PC-3 (cell line): ENCODE measurements at regions not wholly inside any gene's neighbourhood (a gene's known extent, or its start where the extent isn't known, plus 50 kb on each side); places are given as distances from the start of the nearest gene placed in this dataset.
A peak's percentile ranks its signal among the peaks of the same experiment; 100 is the strongest.

Source experiments
- ATAC-seq: fragments of 200-7000 bp; cut with Tn5 transposase; 2 replicates; pipeline ENCODE4 v1.9.1; 2020; ENCODE audit warnings: mild to moderate bottlenecking, moderate library complexity
- BruUV-seq: library from RNA; stranded (reverse); fragments of 400-500 nt; replicated peaks from 2 replicates; lab custom pipeline; 2021; lab: Mats Ljungman, UMichigan
- CTCF ChIA-PET: fragments of 300-600 bp; sonication (Branson Sonifier 250); formaldehyde crosslinking; loops from one replicate; lab custom pipeline; 2022; ENCODE audit warnings: antibody characterized with exemption; lab: Charles Lee
- POLR2A ChIA-PET: fragments of 300-600 bp; sonication (Branson Sonifier 250); formaldehyde crosslinking; loops from one replicate; lab custom pipeline; 2022; ENCODE audit warnings: antibody characterized with exemption; ENCODE audit not compliant: unreplicated experiment; lab: Charles Lee
- DNase-seq: peaks from one replicate; pipeline ENCODE4 v3.0.0-alpha.2; 2015
- H2AFZ ChIP-seq: fragments of 300-600 bp; sonication (generic); 2 replicates; pipeline ENCODE4 v1.6.0; 2016; ENCODE audit warnings: antibody characterized with exemption, low read length
- H3F3A ChIP-seq: fragments of 300-600 bp; sonication (generic); one replicate; pipeline ENCODE4 v1.6.0; 2017; ENCODE audit warnings: antibody characterized with exemption, low read length, control low read depth, mild to moderate bottlenecking; ENCODE audit not compliant: unreplicated experiment
- H3K27ac ChIP-seq: fragments of 300-600 bp; sonication (generic); 2 replicates; pipeline ENCODE4 v1.5.1; 2016; ENCODE audit warnings: mild to moderate bottlenecking, low read length
- H3K27me3 ChIP-seq: fragments of 300-600 bp; sonication (generic); 2 replicates; pipeline ENCODE4 v1.6.1; 2016; ENCODE audit warnings: low read length, mixed read lengths
- H3K36me3 ChIP-seq: fragments of 300-600 bp; sonication (generic); 2 replicates; pipeline ENCODE4 v1.6.1; 2016; ENCODE audit warnings: low read depth, mixed run types, low read length, mixed read lengths
- H3K4me1 ChIP-seq: fragments of 300-600 bp; sonication (generic); 2 replicates; pipeline ENCODE4 v1.5.1; 2016; ENCODE audit warnings: low read length; ENCODE audit not compliant: insufficient read depth
- H3K4me2 ChIP-seq: fragments of 300-600 bp; sonication (generic); 2 replicates; pipeline ENCODE4 v1.6.0; 2016; ENCODE audit warnings: low read length
- H3K4me3 ChIP-seq: fragments of 300-600 bp; sonication (generic); 2 replicates; pipeline ENCODE4 v1.5.1; 2016; ENCODE audit warnings: mild to moderate bottlenecking, low read length, mixed read lengths
- H3K79me2 ChIP-seq: fragments of 300-600 bp; sonication (generic); 2 replicates; pipeline ENCODE4 v1.6.1; 2017; ENCODE audit warnings: low read length, mixed read lengths
- H3K9ac ChIP-seq: fragments of 300-600 bp; sonication (generic); 2 replicates; pipeline ENCODE4 v1.6.0; 2016; ENCODE audit warnings: mild to moderate bottlenecking, low read length
- H3K9me2 ChIP-seq: fragments of 300-600 bp; sonication (generic); replicated peaks from 2 replicates; pipeline ENCODE4 v1.6.1; 2016; ENCODE audit warnings: mixed run types, low read length, mixed read lengths
- H3K9me3 ChIP-seq: fragments of 300-600 bp; sonication (generic); 2 replicates; pipeline ENCODE4 v1.6.1; 2016; ENCODE audit warnings: low read length, mixed read lengths
- H4K20me1 ChIP-seq: fragments of 300-600 bp; sonication (generic); 2 replicates; pipeline ENCODE4 v1.6.1; 2016; ENCODE audit warnings: low read length, mixed read lengths
- CTCF ChIP-seq: fragments of 300-600 bp; sonication (generic); conservative IDR thresholded peaks from 2 replicates; pipeline ENCODE4 v1.5.1; 2017; ENCODE audit warnings: antibody characterized with exemption, low read depth, mild to moderate bottlenecking, low read length
- EZH2 ChIP-seq: fragments of 300-600 bp; sonication (generic); IDR thresholded peaks from one replicate; pipeline ENCODE4 v1.6.1; 2017; ENCODE audit warnings: antibody characterized with exemption, mild to moderate bottlenecking, low read length; ENCODE audit not compliant: unreplicated experiment
- EZH2phosphoT487 ChIP-seq: fragments of 300-600 bp; sonication (generic); IDR thresholded peaks from 2 replicates; pipeline ENCODE4 v1.6.1; 2018; ENCODE audit warnings: mild to moderate bottlenecking, antibody characterized with exemption, low read length, borderline replicate concordance
- intact Hi-C: fragments of 100-400 bp; cut with micrococcal nuclease; formaldehyde crosslinking; loops from 2 replicates; pipeline ENCODE4 v1.9.0; 2023

GRCh38 chr4:177250056-177250696, 59.5 kb upstream of the NEIL3 start:
- H3K4me3 ChIP-seq: no peak overlapping the region
- BruUV-seq: no TSS peak

GRCh38 chr4:177251237-177251636, 58.4 kb upstream of the NEIL3 start:
- H3F3A ChIP-seq: no peaks in the 10 kb centered on the region
- no peak overlapping the region for H3K9ac ChIP-seq
- intact Hi-C loops: no loop called here
- no peak for TF ChIP-seq EZH2
- TF ChIP-seq EZH2phosphoT487: no peak
- no peak overlapping the region for H3K4me2 ChIP-seq
- H3K9me2 ChIP-seq: no peaks in the 10 kb centered on the region
- no peak for DNase-seq
- no peaks in the 10 kb centered on the region for H3K79me2 ChIP-seq
- H3K9me3 ChIP-seq: no peaks in the 10 kb centered on the region
- no peak for ATAC-seq
- peaks cover 13% of the 10 kb centered on the region; the same call in 1 of the 2 replicates for H3K4me1 ChIP-seq
- ChIA-PET CTCF (no interaction called here), POLR2A (no interaction called here)
- H3K27ac ChIP-seq: no peak overlapping the region
- BruUV-seq: no TSS peak
- no peaks in the 10 kb centered on the region for H4K20me1 ChIP-seq
- H3K36me3 ChIP-seq: no peaks in the 10 kb centered on the region
- no peaks in the 10 kb centered on the region for H3K27me3 ChIP-seq
- no peak overlapping the region for H2AFZ ChIP-seq
- H3K4me3 ChIP-seq: no peak overlapping the region

More at GRCh38 chr4:177250056-177250696, 59.5 kb upstream of the NEIL3 start:
- Histone ChIP-seq H3F3A (no peaks in the 10 kb centered on the region), H4K20me1 (no peaks in the 10 kb centered on the region), H3K27me3 (no peaks in the 10 kb centered on the region), H3K27ac (no peak overlapping the region), H2AFZ (peak overlapping the region; percentile 72), H3K79me2 (no peaks in the 10 kb centered on the region), H3K4me1 (peaks cover 16% of the 10 kb centered on the region; the same call in 1 of the 2 replicates), H3K36me3 (no peaks in the 10 kb centered on the region), H3K4me2 (peak overlapping the region; percentile 58), H3K9me3 (no peaks in the 10 kb centered on the region), H3K9me2 (no peaks in the 10 kb centered on the region), H3K9ac (no peak overlapping the region)
- peak; percentile 88 for ATAC-seq
- ChIA-PET CTCF (interaction anchor here (0.5 kb wide), 1 partner anchor 278 kb away, joined by 3 read pairs; no protein-coding TSS in a partner anchor), POLR2A (no interaction called here)
- TF ChIP-seq EZH2phosphoT487 (no peak), CTCF (peak; percentile 90), EZH2 (no peak)
- peak; percentile 69 for DNase-seq
- intact Hi-C loops: loop anchor here (1.0 kb wide), 2 partner anchors 89 to 297 kb away; no protein-coding TSS in a partner anchor

- H4K20me1 ChIP-seq: no peaks in the 10 kb centered on the region
- ChIA-PET POLR2A (no interaction called here), CTCF (no interaction called here)
- H3K27me3 ChIP-seq: no peaks in the 10 kb centered on the region
- no peak overlapping the region for H3K4me3 ChIP-seq
- no peaks in the 10 kb centered on the region for H3K36me3 ChIP-seq
- no peak overlapping the region for H3K9ac ChIP-seq
- H3F3A ChIP-seq: no peaks in the 10 kb centered on the region
- intact Hi-C loops: no loop called here
- ATAC-seq (no peak), DNase-seq (no peak)
- H3K9me2 ChIP-seq: no peaks in the 10 kb centered on the region
- no peak overlapping the region for H3K27ac ChIP-seq
- no peak overlapping the region for H3K4me2 ChIP-seq
- BruUV-seq: no TSS peak
- TF ChIP-seq EZH2 (no peak), EZH2phosphoT487 (no peak), CTCF (no peak)
- no peaks in the 10 kb centered on the region for H3K79me2 ChIP-seq
- no peak overlapping the region for H2AFZ ChIP-seq
- no peaks in the 10 kb centered on the region for H3K9me3 ChIP-seq
- H3K4me1 ChIP-seq: no peaks in the 10 kb centered on the region
Observed at GRCh38 chr4:177255359-177255758, 54.3 kb upstream of the NEIL3 start.
